Bronchial epithelial cell (primary cell): ENCODE measurements at regions not wholly inside any gene's neighbourhood (a gene's known extent, or its start where the extent isn't known, plus 50 kb on each side); places are given as distances from the start of the nearest gene placed in this dataset.

Experiments used
- DNase-seq: peaks from one replicate; pipeline ENCODE4 v3.0.0-alpha.2; 2010; ENCODE audit warnings: low read depth
- FAIRE-seq: peaks from 2 replicates; lab custom pipeline; 2011; peaks lifted over from hg19 to GRCh38; lab: Jason Lieb, UNC
- H3K27me3 ChIP-seq: 2 replicates; pipeline ENCODE4 v1.5.1; 2011; ENCODE audit warnings: low read length; ENCODE audit not compliant: control insufficient read depth, insufficient read depth
- H3K36me3 ChIP-seq: 2 replicates; pipeline ENCODE4 v1.5.1; 2011; ENCODE audit warnings: low read length; ENCODE audit not compliant: control insufficient read depth, insufficient read depth
- H3K4me3 ChIP-seq: 2 replicates; pipeline ENCODE4 v1.5.1; 2011; ENCODE audit warnings: mild to moderate bottlenecking, low read depth, low read length, control low read depth
- CTCF ChIP-seq: IDR thresholded peaks from 2 replicates; pipeline ENCODE4 v1.5.1; 2011; ENCODE audit warnings: mild to moderate bottlenecking, moderate library complexity, low read length, control low read depth, inconsistent platforms; ENCODE audit not compliant: insufficient read depth, severe bottlenecking

DNA sequence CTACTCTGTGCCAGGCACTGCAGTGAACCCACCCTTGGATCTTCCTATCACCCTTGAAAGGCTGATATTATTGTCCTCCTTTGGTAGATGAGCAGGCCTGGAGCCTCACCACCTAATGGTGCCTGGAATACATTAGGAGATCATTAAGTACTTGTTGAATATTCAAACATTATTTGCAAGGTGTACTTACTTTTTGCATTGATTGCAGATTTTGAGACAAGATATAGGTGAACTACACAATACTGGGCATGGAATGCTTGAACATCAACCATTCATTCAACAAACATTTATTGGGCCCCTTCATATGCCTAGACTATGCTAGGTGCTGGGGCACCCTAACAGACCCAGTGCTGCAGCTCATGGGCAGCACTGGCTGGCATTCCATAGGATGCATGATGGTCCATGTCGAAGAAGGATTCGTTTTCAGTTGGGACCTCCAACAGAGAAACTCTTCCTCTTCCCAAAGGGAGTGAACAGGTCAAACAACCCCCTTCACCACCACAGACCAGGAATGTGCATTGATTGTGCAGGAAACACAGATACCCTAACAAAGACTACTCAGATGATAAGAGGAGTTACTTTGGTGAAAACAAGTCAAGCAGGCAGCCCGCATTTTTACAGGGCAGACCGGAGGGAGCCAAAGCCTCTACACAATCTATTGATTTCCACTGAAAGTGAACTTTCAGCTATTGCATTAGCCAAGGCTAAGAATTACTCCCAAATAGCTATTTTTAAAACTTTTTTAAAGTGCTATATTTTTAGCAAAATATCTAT lies 149.6 kb upstream of the SH3BP4 start:
- Histone ChIP-seq H3K36me3 (no peaks in the 10 kb centered on the region), H3K27me3 (no peaks in the 10 kb centered on the region), H3K4me3 (no peak overlapping the region)
- no peak for TF ChIP-seq CTCF
- FAIRE-seq (no peak), DNase-seq (no peak)

- Histone ChIP-seq H3K36me3 (no peaks in the 10 kb centered on the region), H3K27me3 (no peaks in the 10 kb centered on the region), H3K4me3 (no peak overlapping the region)
- no peak for TF ChIP-seq CTCF
- FAIRE-seq (no peak), DNase-seq (no peak)
Measured at GRCh38 chr2:234797566-234798250, 154.1 kb upstream of the SH3BP4 start.

- DNase-seq (no peak), FAIRE-seq (no peak)
- H3K4me3 ChIP-seq, result no peak overlapping the region
- H3K36me3 ChIP-seq, result no peaks in the 10 kb centered on the region
- TF ChIP-seq CTCF, result no peak
- no peaks in the 10 kb centered on the region for H3K27me3 ChIP-seq
Measured at GRCh38 chr2:234796045-234796591, 155.7 kb upstream of the SH3BP4 start.

- no peak for FAIRE-seq
- no peaks in the 10 kb centered on the region for H3K36me3 ChIP-seq
- no peak for DNase-seq
Measured at GRCh38 chr2:234795272-234795920, 156.4 kb upstream of the SH3BP4 start.

GRCh38 chr2:234794866-234795265 lies 157.0 kb upstream of the SH3BP4 start:
- no peaks in the 10 kb centered on the region for H3K36me3 ChIP-seq
- no peak for FAIRE-seq
- H3K4me3 ChIP-seq, result no peak overlapping the region
- H3K27me3 ChIP-seq, result no peaks in the 10 kb centered on the region
- DNase-seq, result no peak
- no peak for TF ChIP-seq CTCF

More at GRCh38 chr2:234795272-234795920, 156.4 kb upstream of the SH3BP4 start:
- TF ChIP-seq CTCF, result no peak
- Histone ChIP-seq H3K4me3 (no peak overlapping the region), H3K27me3 (no peaks in the 10 kb centered on the region)
